Natural killer cell (primary cell): ENCODE measurements at regions not wholly inside any gene's neighbourhood (a gene's known extent, or its start where the extent isn't known, plus 50 kb on each side); places are given as distances from the start of the nearest gene placed in this dataset.

Experiments used
- ATAC-seq, 3 donors: fragments of 150-1000 bp in 2 of 3; fragments of 200-7000 bp in 1 of 3; cut with Tn5 transposase; 1 replicate in 1 of 3; 2 replicates in 2 of 3; pipeline ENCODE4 v1.10.0; 2021; ENCODE audit warnings: mild to moderate bottlenecking in 2 of 3, moderate library complexity in 2 of 3
- DNase-seq, 2 donors: peaks; one replicate each; pipeline versions ENCODE4 v3.0.0 to v3.0.0-alpha.2; 2013 to 2021; ENCODE audit warnings: mixed read lengths in 1 of 2
- H3K27ac ChIP-seq: one replicate; pipeline ENCODE4 v1.5.1; 2013; ENCODE audit warnings: mild to moderate bottlenecking, low read length
- H3K27me3 ChIP-seq: one replicate; pipeline ENCODE4 v1.6.1; 2013; ENCODE audit warnings: low read length; ENCODE audit not compliant: control insufficient read depth, insufficient read depth
- H3K36me3 ChIP-seq: one replicate; pipeline ENCODE4 v1.6.1; 2013; ENCODE audit warnings: low read length; ENCODE audit not compliant: control insufficient read depth, insufficient read depth
- H3K4me1 ChIP-seq: one replicate; pipeline ENCODE4 v1.6.1; 2013; ENCODE audit warnings: low read length; ENCODE audit not compliant: control insufficient read depth, insufficient read depth
- H3K4me3 ChIP-seq: one replicate; pipeline ENCODE4 v1.5.1; 2013; ENCODE audit warnings: low read length
- H3K9me3 ChIP-seq: one replicate; pipeline ENCODE4 v1.6.1; 2013; ENCODE audit warnings: low read length; ENCODE audit not compliant: control insufficient read depth, insufficient read depth
- H3K27ac Mint-ChIP-seq, 2 donors: one replicate each; pipeline ENCODE4 v1.8.0; 2022; ENCODE audit warnings: mild to moderate bottlenecking in 2 of 2, mixed read lengths in 2 of 2, moderate library complexity in 1 of 2
- H3K27me3 Mint-ChIP-seq, 2 donors: one replicate each; pipeline ENCODE4 v1.8.0; 2022; ENCODE audit warnings: low read depth in 2 of 2, mixed read lengths in 2 of 2
- H3K36me3 Mint-ChIP-seq: one replicate; pipeline ENCODE4 v1.8.0; 2022; ENCODE audit warnings: mixed read lengths
- H3K4me1 Mint-ChIP-seq, 2 donors: one replicate each; pipeline ENCODE4 v1.8.0; 2022; ENCODE audit warnings: mixed read lengths in 2 of 2
- H3K4me3 Mint-ChIP-seq: one replicate; pipeline ENCODE4 v1.8.0; 2022; ENCODE audit warnings: mild to moderate bottlenecking, moderate library complexity, mixed read lengths
- H3K9me3 Mint-ChIP-seq, 2 donors: one replicate each; pipeline ENCODE4 v1.8.0; 2022; ENCODE audit warnings: mixed read lengths in 2 of 2
- WGBS: methylation state at CpG from one replicate; pipeline ENCODE4 v1.1.7; 2013; ENCODE audit warnings: missing lambda C conversion rate; ENCODE audit not compliant: insufficient coverage; 5-methylcytosine and 5-hydroxymethylcytosine counted together
- intact Hi-C: fragments of 100-400 bp; cut with micrococcal nuclease; formaldehyde crosslinking; loops from one replicate; pipeline ENCODE4 v1.14.2; 2022
- TF ChIP-seq, protein P1 (sequence below): fragments of 200-600 bp; IDR thresholded peaks from one replicate; pipeline ENCODE4 v1.8.0; 2022; ENCODE audit warnings: antibody characterized with exemption

GRCh38 chr3:152105446-152105845 is 163.3 kb upstream of the MBNL1 start:
- Histone ChIP-seq H3K4me1 (no peaks in the 10 kb centered on the region), H3K27me3 (no peaks in the 10 kb centered on the region), H3K9me3 (no peaks in the 10 kb centered on the region), H3K36me3 (no peaks in the 10 kb centered on the region), H3K27ac (no peak overlapping the region), H3K4me3 (no peak overlapping the region)
- H3K27me3 Mint-ChIP-seq = peaks cover 2 to 4% of the 10 kb centered on the region in 2 donors
- TF ChIP-seq, protein P1, sequence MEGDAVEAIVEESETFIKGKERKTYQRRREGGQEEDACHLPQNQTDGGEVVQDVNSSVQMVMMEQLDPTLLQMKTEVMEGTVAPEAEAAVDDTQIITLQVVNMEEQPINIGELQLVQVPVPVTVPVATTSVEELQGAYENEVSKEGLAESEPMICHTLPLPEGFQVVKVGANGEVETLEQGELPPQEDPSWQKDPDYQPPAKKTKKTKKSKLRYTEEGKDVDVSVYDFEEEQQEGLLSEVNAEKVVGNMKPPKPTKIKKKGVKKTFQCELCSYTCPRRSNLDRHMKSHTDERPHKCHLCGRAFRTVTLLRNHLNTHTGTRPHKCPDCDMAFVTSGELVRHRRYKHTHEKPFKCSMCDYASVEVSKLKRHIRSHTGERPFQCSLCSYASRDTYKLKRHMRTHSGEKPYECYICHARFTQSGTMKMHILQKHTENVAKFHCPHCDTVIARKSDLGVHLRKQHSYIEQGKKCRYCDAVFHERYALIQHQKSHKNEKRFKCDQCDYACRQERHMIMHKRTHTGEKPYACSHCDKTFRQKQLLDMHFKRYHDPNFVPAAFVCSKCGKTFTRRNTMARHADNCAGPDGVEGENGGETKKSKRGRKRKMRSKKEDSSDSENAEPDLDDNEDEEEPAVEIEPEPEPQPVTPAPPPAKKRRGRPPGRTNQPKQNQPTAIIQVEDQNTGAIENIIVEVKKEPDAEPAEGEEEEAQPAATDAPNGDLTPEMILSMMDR = no peak
- no peak overlapping the region for H3K27ac Mint-ChIP-seq
- H3K36me3 Mint-ChIP-seq = no peaks in the 10 kb centered on the region
- intact Hi-C loops = no loop called here
- ATAC-seq = no peak
- H3K4me1 Mint-ChIP-seq = peaks cover 6 to 10% of the 10 kb centered on the region in 2 donors
- H3K4me3 Mint-ChIP-seq = no peak overlapping the region
- 89% methylated on average over 5 of the region's 5 CpGs for WGBS
- no peaks in the 10 kb centered on the region for H3K9me3 Mint-ChIP-seq
- no peak for DNase-seq

- DNase-seq = no peak
- Histone ChIP-seq H3K9me3 (no peaks in the 10 kb centered on the region), H3K4me1 (no peaks in the 10 kb centered on the region), H3K27me3 (no peaks in the 10 kb centered on the region), H3K36me3 (no peaks in the 10 kb centered on the region), H3K27ac (no peak overlapping the region), H3K4me3 (no peak overlapping the region)
- TF ChIP-seq, protein P1 = no peak
- no peak for ATAC-seq
- Mint-ChIP-seq H3K27ac (no peak overlapping the region), H3K4me1 (peaks cover 0 to 5% of the 10 kb centered on the region in 2 donors), H3K36me3 (no peaks in the 10 kb centered on the region), H3K27me3 (peaks cover 6 to 9% of the 10 kb centered on the region in 2 donors), H3K9me3 (no peaks in the 10 kb centered on the region), H3K4me3 (no peak overlapping the region)
- intact Hi-C loops = no loop called here
Measured at GRCh38 chr3:152109038-152109437, 159.7 kb upstream of the MBNL1 start.

DNA sequence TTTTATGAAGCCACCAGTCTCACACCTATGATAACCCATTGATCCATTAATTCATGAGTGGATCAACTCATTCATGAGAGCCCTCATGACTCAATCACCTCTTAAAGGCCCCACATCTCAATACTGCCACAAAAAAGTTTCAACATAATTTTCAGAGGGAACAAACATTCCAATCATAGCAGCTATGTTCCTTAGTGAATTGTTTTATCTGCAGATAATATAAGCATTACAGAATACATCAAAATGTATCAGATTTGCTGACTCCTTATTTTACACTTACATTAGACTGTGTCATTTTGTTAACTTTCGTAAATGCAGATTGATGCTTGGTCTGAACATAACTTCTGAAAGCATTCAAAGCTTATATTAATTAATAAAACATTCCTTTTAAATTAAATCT is 155.3 kb upstream of the MBNL1 start:
- Histone ChIP-seq H3K27me3 (no peaks in the 10 kb centered on the region), H3K4me1 (no peaks in the 10 kb centered on the region), H3K4me3 (no peak overlapping the region), H3K9me3 (no peaks in the 10 kb centered on the region), H3K36me3 (no peaks in the 10 kb centered on the region), H3K27ac (no peak overlapping the region)
- DNase-seq (no peak), ATAC-seq (no peak)
- Mint-ChIP-seq H3K27me3 (peaks cover 6 to 9% of the 10 kb centered on the region in 2 donors), H3K36me3 (no peaks in the 10 kb centered on the region), H3K4me1 (no peaks in the 10 kb centered on the region), H3K4me3 (no peak overlapping the region), H3K27ac (no peak overlapping the region), H3K9me3 (no peaks in the 10 kb centered on the region)
- 100% methylated on average over 1 of the region's 1 CpG for WGBS
- TF ChIP-seq, protein P1 = no peak
- intact Hi-C loops = no loop called here

DNA sequence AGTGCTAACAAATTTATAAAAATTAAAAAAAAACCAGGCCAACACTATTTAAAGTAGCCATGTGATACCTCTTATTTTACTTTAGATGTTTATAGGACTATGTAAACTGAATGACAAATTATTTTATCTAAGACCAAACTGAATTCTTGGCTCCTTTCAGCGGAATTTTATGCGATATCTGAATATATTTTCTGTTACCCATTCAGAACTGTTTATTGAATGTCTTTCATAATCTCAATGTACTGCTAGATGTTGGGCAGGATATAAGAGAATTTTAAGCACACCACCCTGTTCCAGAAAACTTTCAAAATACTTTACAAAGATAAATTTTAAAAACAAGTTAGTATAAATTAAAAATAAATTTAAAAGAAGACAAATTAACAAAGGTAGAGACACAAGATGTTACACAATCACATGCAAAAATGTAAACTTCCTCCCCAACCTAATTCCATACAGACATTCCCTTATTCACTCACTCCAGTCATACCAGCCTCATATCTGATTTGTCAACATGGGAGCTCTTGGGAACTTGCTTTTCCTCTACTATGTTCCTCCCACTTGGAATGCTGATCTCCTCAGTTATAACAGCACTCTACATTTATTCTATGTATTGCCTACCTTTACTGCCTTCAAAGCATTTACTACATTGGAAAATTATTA is 154.6 kb upstream of the MBNL1 start:
- H3K4me3 Mint-ChIP-seq = no peak overlapping the region
- intact Hi-C loops = no loop called here
- DNase-seq = no peak
- ATAC-seq = no peak
- H3K36me3 Mint-ChIP-seq = no peaks in the 10 kb centered on the region
- Histone ChIP-seq H3K9me3 (no peaks in the 10 kb centered on the region), H3K4me1 (no peaks in the 10 kb centered on the region), H3K27me3 (no peaks in the 10 kb centered on the region), H3K36me3 (no peaks in the 10 kb centered on the region), H3K27ac (no peak overlapping the region), H3K4me3 (no peak overlapping the region)
- TF ChIP-seq, protein P1 = no peak
- peaks cover 6 to 9% of the 10 kb centered on the region in 2 donors for H3K27me3 Mint-ChIP-seq
- H3K9me3 Mint-ChIP-seq = no peaks in the 10 kb centered on the region
- H3K4me1 Mint-ChIP-seq = no peaks in the 10 kb centered on the region
- WGBS = no CpG with 5 or more reads among the region's 2 CpGs
- H3K27ac Mint-ChIP-seq = no peak overlapping the region
